ENCODE measurements at regions not wholly inside any gene's neighbourhood (a gene's known extent, or its start where the extent isn't known, plus 50 kb on each side); places are given as distances from the start of the nearest gene placed in this dataset.

GRCh38 chr7:115363916-115364315 lies 442.0 kb downstream of the MDFIC start:
- Histone ChIP-seq H3K27me3 (ENCODE audit: control insufficient read depth, insufficient read depth, low read length) (no peaks in the 10 kb centered on the region), H3K9me3 (replicated peaks; ENCODE audit: low read length) (no peaks in the 10 kb centered on the region), H3K36me3 (ENCODE audit: insufficient read depth, low read length) (no peaks in the 10 kb centered on the region), H3K4me3 (ENCODE audit: low read length) (no peak overlapping the region), H3K4me1 (ENCODE audit: control insufficient read depth, insufficient read depth, low read length) (no peaks in the 10 kb centered on the region), H3K4me2 (ENCODE audit: low read length) (no peak overlapping the region), H3K9ac (ENCODE audit: low read depth, low read length) (no peak overlapping the region)

- Histone ChIP-seq H3K4me2 (ENCODE audit: low read length) (no peak overlapping the region), H3K4me3 (ENCODE audit: low read length) (no peak overlapping the region), H3K9ac (ENCODE audit: low read depth, low read length) (no peak overlapping the region), H3K27me3 (ENCODE audit: control insufficient read depth, insufficient read depth, low read length) (no peaks in the 10 kb centered on the region), H3K4me1 (ENCODE audit: control insufficient read depth, insufficient read depth, low read length) (peaks cover 13% of the 10 kb centered on the region), H3K9me3 (replicated peaks; ENCODE audit: low read length) (no peaks in the 10 kb centered on the region), H3K36me3 (ENCODE audit: insufficient read depth, low read length) (no peaks in the 10 kb centered on the region)
Measured at GRCh38 chr7:115359955-115360354, 438.1 kb downstream of the MDFIC start.

- H3K4me3 ChIP-seq (ENCODE audit: low read length): no peak overlapping the region
- no peak overlapping the region for H3K4me2 ChIP-seq (ENCODE audit: low read length)
- H3K27me3 ChIP-seq (ENCODE audit: control insufficient read depth, insufficient read depth, low read length): no peaks in the 10 kb centered on the region
- no peaks in the 10 kb centered on the region for H3K36me3 ChIP-seq (ENCODE audit: insufficient read depth, low read length)
- H3K9ac ChIP-seq (ENCODE audit: low read depth, low read length): no peak overlapping the region
- no peaks in the 10 kb centered on the region for H3K9me3 ChIP-seq (replicated peaks; ENCODE audit: low read length)
- peaks cover 13% of the 10 kb centered on the region for H3K4me1 ChIP-seq (ENCODE audit: control insufficient read depth, insufficient read depth, low read length)
Measured at GRCh38 chr7:115359119-115359518, 437.2 kb downstream of the MDFIC start.

- Histone ChIP-seq H3K27me3 (ENCODE audit: control insufficient read depth, insufficient read depth, low read length) (no peaks in the 10 kb centered on the region), H3K4me2 (ENCODE audit: low read length) (no peak overlapping the region), H3K4me3 (ENCODE audit: low read length) (no peak overlapping the region), H3K4me1 (ENCODE audit: control insufficient read depth, insufficient read depth, low read length) (peaks cover 15% of the 10 kb centered on the region), H3K9me3 (replicated peaks; ENCODE audit: low read length) (no peaks in the 10 kb centered on the region), H3K36me3 (ENCODE audit: insufficient read depth, low read length) (no peaks in the 10 kb centered on the region), H3K9ac (ENCODE audit: low read depth, low read length) (no peak overlapping the region)
Measured at GRCh38 chr7:115357703-115357999, 435.8 kb downstream of the MDFIC start.

DNA sequence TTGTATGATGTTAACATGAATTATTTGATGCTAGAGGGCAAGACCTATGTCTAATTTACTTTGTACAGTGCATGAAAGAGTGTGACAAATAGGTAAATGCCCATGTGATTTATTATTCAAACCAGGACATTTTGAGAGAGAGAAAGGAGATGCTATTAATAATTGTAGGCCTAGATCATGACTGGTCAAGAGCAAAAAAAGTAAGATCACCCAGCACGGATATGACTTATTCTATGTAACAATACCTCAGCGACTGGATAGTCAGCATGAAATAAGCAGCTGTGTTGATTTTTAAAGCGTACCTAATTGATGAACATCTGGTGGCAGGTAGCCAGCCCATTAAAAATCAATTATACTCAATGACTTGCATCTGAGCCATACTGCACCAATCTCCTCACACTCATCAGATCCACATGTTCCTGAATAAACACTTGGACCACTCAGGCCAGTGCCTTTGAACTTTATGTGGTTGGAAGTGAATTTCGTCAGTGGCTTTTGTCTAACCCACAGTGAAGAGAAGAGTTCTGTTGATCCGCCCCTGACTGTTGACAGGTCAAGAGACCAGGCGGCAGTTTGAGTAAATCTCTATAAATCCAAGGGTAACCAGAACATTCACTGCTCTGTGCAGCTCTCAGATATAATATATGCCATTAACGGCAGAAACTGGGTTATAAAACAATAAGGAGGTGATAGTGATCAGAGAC lies 435.3 kb downstream of the MDFIC start:
- peaks cover 20% of the 10 kb centered on the region for H3K4me1 ChIP-seq (ENCODE audit: control insufficient read depth, insufficient read depth, low read length)
- no peak overlapping the region for H3K9ac ChIP-seq (ENCODE audit: low read depth, low read length)
- H3K27me3 ChIP-seq (ENCODE audit: control insufficient read depth, insufficient read depth, low read length): no peaks in the 10 kb centered on the region
- H3K4me2 ChIP-seq (ENCODE audit: low read length): no peak overlapping the region
- H3K9me3 ChIP-seq (replicated peaks; ENCODE audit: low read length): no peaks in the 10 kb centered on the region
- H3K36me3 ChIP-seq (ENCODE audit: insufficient read depth, low read length): no peaks in the 10 kb centered on the region
- no peak overlapping the region for H3K4me3 ChIP-seq (ENCODE audit: low read length)

DNA sequence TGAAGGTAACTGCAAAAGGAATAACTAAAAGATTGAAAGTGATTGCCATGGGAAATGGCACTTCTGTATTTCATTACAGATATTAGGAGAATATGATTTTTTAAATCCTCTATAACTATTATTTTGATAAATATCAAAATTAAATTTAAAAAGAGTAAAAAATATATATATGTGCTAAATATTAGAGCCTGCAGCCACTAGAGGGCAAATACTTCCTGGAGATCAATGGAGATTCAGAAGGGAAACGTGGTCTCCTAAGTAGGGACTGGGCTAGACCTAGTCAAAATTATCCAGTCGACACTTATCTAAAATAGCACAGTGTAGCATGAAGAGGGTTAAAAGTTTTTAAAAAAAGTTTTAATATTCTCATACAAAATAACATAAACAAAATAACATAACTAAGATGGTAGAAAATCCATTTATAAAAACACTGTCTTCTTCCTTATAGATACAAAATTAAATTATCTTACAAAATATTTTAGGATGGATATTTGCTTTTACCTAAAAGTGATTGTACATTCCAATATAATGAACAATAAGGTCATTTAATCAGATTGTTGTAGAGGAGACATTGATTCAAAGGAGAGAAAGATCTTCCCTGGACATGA lies 434.3 kb downstream of the MDFIC start:
- peaks cover 21% of the 10 kb centered on the region for H3K4me1 ChIP-seq (ENCODE audit: control insufficient read depth, insufficient read depth, low read length)
- H3K36me3 ChIP-seq (ENCODE audit: insufficient read depth, low read length): no peaks in the 10 kb centered on the region
- H3K4me3 ChIP-seq (ENCODE audit: low read length): no peak overlapping the region
- H3K9me3 ChIP-seq (replicated peaks; ENCODE audit: low read length): no peaks in the 10 kb centered on the region
- H3K4me2 ChIP-seq (ENCODE audit: low read length): no peak overlapping the region
- H3K9ac ChIP-seq (ENCODE audit: low read depth, low read length): no peak overlapping the region
- no peaks in the 10 kb centered on the region for H3K27me3 ChIP-seq (ENCODE audit: control insufficient read depth, insufficient read depth, low read length)

GRCh38 chr7:115354925-115355324 lies 433.0 kb downstream of the MDFIC start:
- H3K4me3 ChIP-seq (ENCODE audit: low read length): no peak overlapping the region
- H3K9me3 ChIP-seq (replicated peaks; ENCODE audit: low read length): no peaks in the 10 kb centered on the region
- H3K4me1 ChIP-seq (ENCODE audit: control insufficient read depth, insufficient read depth, low read length): peaks cover 27% of the 10 kb centered on the region
- H3K4me2 ChIP-seq (ENCODE audit: low read length): no peak overlapping the region
- no peaks in the 10 kb centered on the region for H3K36me3 ChIP-seq (ENCODE audit: insufficient read depth, low read length)
- H3K27me3 ChIP-seq (ENCODE audit: control insufficient read depth, insufficient read depth, low read length): no peaks in the 10 kb centered on the region
- no peak overlapping the region for H3K9ac ChIP-seq (ENCODE audit: low read depth, low read length)

- Histone ChIP-seq H3K4me2 (ENCODE audit: low read length) (no peak overlapping the region), H3K36me3 (ENCODE audit: insufficient read depth, low read length) (no peaks in the 10 kb centered on the region), H3K9me3 (replicated peaks; ENCODE audit: low read length) (no peaks in the 10 kb centered on the region), H3K4me1 (ENCODE audit: control insufficient read depth, insufficient read depth, low read length) (peaks cover 25% of the 10 kb centered on the region), H3K27me3 (ENCODE audit: control insufficient read depth, insufficient read depth, low read length) (no peaks in the 10 kb centered on the region), H3K9ac (ENCODE audit: low read depth, low read length) (no peak overlapping the region), H3K4me3 (ENCODE audit: low read length) (no peak overlapping the region)
Measured at GRCh38 chr7:115352375-115352774, 430.5 kb downstream of the MDFIC start.

- Histone ChIP-seq H3K4me1 (ENCODE audit: control insufficient read depth, insufficient read depth, low read length) (peaks cover 13% of the 10 kb centered on the region), H3K27me3 (ENCODE audit: control insufficient read depth, insufficient read depth, low read length) (no peaks in the 10 kb centered on the region), H3K9me3 (replicated peaks; ENCODE audit: low read length) (no peaks in the 10 kb centered on the region), H3K9ac (ENCODE audit: low read depth, low read length) (no peak overlapping the region), H3K4me3 (ENCODE audit: low read length) (no peak overlapping the region), H3K4me2 (ENCODE audit: low read length) (no peak overlapping the region), H3K36me3 (ENCODE audit: insufficient read depth, low read length) (no peaks in the 10 kb centered on the region)
Measured at GRCh38 chr7:115350764-115351163, 428.9 kb downstream of the MDFIC start.

GRCh38 chr7:115349635-115350034 lies 427.7 kb downstream of the MDFIC start:
- Histone ChIP-seq H3K36me3 (ENCODE audit: insufficient read depth, low read length) (no peaks in the 10 kb centered on the region), H3K27me3 (ENCODE audit: control insufficient read depth, insufficient read depth, low read length) (no peaks in the 10 kb centered on the region), H3K4me1 (ENCODE audit: control insufficient read depth, insufficient read depth, low read length) (peaks cover 13% of the 10 kb centered on the region), H3K9me3 (replicated peaks; ENCODE audit: low read length) (no peaks in the 10 kb centered on the region), H3K4me2 (ENCODE audit: low read length) (no peak overlapping the region), H3K9ac (ENCODE audit: low read depth, low read length) (no peak overlapping the region), H3K4me3 (ENCODE audit: low read length) (no peak overlapping the region)

DNA sequence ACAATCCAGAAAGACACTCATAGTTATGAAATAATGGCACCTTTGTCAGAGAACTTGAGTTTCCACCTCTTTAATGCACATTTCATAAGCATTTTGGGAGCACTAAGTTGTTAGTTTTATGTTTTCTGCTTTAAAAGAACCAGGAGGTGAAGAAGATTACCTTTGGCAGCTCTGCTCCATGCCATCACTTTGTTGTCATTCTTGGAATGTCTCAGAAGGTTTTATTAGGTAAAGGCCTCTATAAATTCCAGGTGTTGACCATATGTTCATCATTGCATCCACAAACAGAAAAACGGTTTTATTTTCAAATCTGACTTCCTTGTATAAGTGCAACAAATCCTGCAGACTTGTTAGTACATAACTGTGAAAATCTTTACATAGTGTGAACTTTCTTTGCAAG lies 424.8 kb downstream of the MDFIC start:
- Histone ChIP-seq H3K4me3 (ENCODE audit: low read length) (no peak overlapping the region), H3K4me1 (ENCODE audit: control insufficient read depth, insufficient read depth, low read length) (peaks cover 5% of the 10 kb centered on the region), H3K9me3 (replicated peaks; ENCODE audit: low read length) (no peaks in the 10 kb centered on the region), H3K9ac (ENCODE audit: low read depth, low read length) (no peak overlapping the region), H3K4me2 (ENCODE audit: low read length) (no peak overlapping the region), H3K36me3 (ENCODE audit: insufficient read depth, low read length) (no peaks in the 10 kb centered on the region), H3K27me3 (ENCODE audit: control insufficient read depth, insufficient read depth, low read length) (no peaks in the 10 kb centered on the region)

GRCh38 chr7:115340828-115341227 lies 418.9 kb downstream of the MDFIC start:
- Histone ChIP-seq H3K9ac (ENCODE audit: low read depth, low read length) (no peak overlapping the region), H3K36me3 (ENCODE audit: insufficient read depth, low read length) (no peaks in the 10 kb centered on the region), H3K4me2 (ENCODE audit: low read length) (no peak overlapping the region), H3K9me3 (replicated peaks; ENCODE audit: low read length) (no peaks in the 10 kb centered on the region), H3K4me1 (ENCODE audit: control insufficient read depth, insufficient read depth, low read length) (peaks cover 4% of the 10 kb centered on the region), H3K4me3 (ENCODE audit: low read length) (no peak overlapping the region), H3K27me3 (ENCODE audit: control insufficient read depth, insufficient read depth, low read length) (no peaks in the 10 kb centered on the region)

Measured in skeletal muscle satellite cell (primary cell).